Pancreas (tissue), 10 donors: ENCODE measurements at regions not wholly inside any gene's neighbourhood (a gene's known extent, or its start where the extent isn't known, plus 50 kb on each side); places are given as distances from the start of the nearest gene placed in this dataset.

Experiments
- ATAC-seq, 4 donors: fragments of 200-7000 bp; cut with Tn5 transposase; one replicate each; pipeline versions ENCODE4 v1.8.0 to v1.9.1; 2020; ENCODE audit warnings: mild to moderate bottlenecking in 4 of 4, moderate library complexity in 4 of 4
- DNase-seq, 6 donors: peaks; one replicate each; pipeline ENCODE4 v3.0.0-alpha.2; 2020
- FAIRE-seq: peaks from 2 replicates; lab custom pipeline; 2012; peaks lifted over from hg19 to GRCh38; lab: Jason Lieb, UNC
- H3K27ac ChIP-seq, 4 donors: fragments of 200-600 bp; sonication (generic); 1 replicate in 3 of 4; 2 replicates in 1 of 4; pipeline versions ENCODE4 v1.5.0 to v1.8.0; 2020
- H3K27me3 ChIP-seq, 4 donors: fragments of 200-600 bp; one replicate each; pipeline ENCODE4 v1.8.0; 2021
- H3K36me3 ChIP-seq, 3 donors: fragments of 200-600 bp; sonication (generic) in 1 of 3; one replicate each; pipeline versions ENCODE4 v1.5.0 to v1.8.0; 2020 to 2021
- H3K4me1 ChIP-seq, 3 donors: fragments of 200-600 bp; one replicate each; pipeline ENCODE4 v1.8.0; 2021
- H3K4me3 ChIP-seq, 4 donors: fragments of 200-600 bp; sonication (generic) in 2 of 4; one replicate each; pipeline versions ENCODE4 v1.5.0 to v1.8.0; 2020 to 2021
- H3K9me3 ChIP-seq, 4 donors: fragments of 200-600 bp; one replicate each; pipeline ENCODE4 v1.8.0; 2021
- CTCF ChIP-seq, 4 donors: fragments of 200-600 bp; sonication (generic) in 3 of 4; IDR thresholded peaks; one replicate each; pipeline versions ENCODE4 v1.5.0 to v1.8.0; 2021; ENCODE audit warnings: antibody characterized with exemption in 4 of 4
- WGBS, 2 donors: extraction: QIAGEN DNeasy Blood & Tissue Kit; methylation state at CpG; one replicate each; pipeline ENCODE4 v1.1.7; 2013; 5-methylcytosine and 5-hydroxymethylcytosine counted together
- intact Hi-C, 3 donors: fragments of 100-400 bp; cut with DNase I; formaldehyde crosslinking; loops; one replicate each; pipeline versions ENCODE4 v1.11.1 to v1.14.2; 2022
- donor health status: healthy with polysubstance abuse.
- donor health status: DM: no; HTN: no; CAD: no; lungs with moderate emphysema.
- donor health status: DM: no; HTN: no; CAD: no.
- donor health status: control.
- donor health status: control.
- donor health status: Bipolar disorder and iron deficiency.
- donor health status: DM: yes; HTN: yes; CAD: no.
- donor health status: DM: no; HTN: no; CAD: no.
- donor health status: DM: no; HTN: no; CAD: no.
- donor health status: DM: yes; HTN: yes; CAD: no.

GRCh38 chr4:145297556-145297955, 117.2 kb upstream of the OTUD4 start:
- no peaks in the 10 kb centered on the region for H3K9me3 ChIP-seq
- no peaks in the 10 kb centered on the region for H3K27me3 ChIP-seq
- no peaks in the 10 kb centered on the region for H3K4me1 ChIP-seq
- no peak overlapping the region for H3K4me3 ChIP-seq
- no peak for FAIRE-seq
- no peak overlapping the region for H3K27ac ChIP-seq
- no peak for DNase-seq
- intact Hi-C loops = no loop called here
- no peak for TF ChIP-seq CTCF (IDR thresholded peaks at IDR 0.05)
- no peak for ATAC-seq
- no peaks in the 10 kb centered on the region for H3K36me3 ChIP-seq

- ATAC-seq = no peak
- Histone ChIP-seq H3K27me3 (no peaks in the 10 kb centered on the region), H3K36me3 (no peaks in the 10 kb centered on the region), H3K4me3 (no peak overlapping the region), H3K9me3 (no peaks in the 10 kb centered on the region), H3K4me1 (no peaks in the 10 kb centered on the region), H3K27ac (no peak overlapping the region)
- 94 to 100% methylated on average over 1 of the region's 1 CpG for WGBS, 2 donors
- intact Hi-C loops = no loop called here
- FAIRE-seq = no peak
- TF ChIP-seq CTCF (IDR thresholded peaks at IDR 0.05) = no peak
- DNase-seq = no peak
These were observed 115.2 kb upstream of the OTUD4 start for GRCh38 chr4:145295547-145295946.

- Histone ChIP-seq H3K9me3 (no peaks in the 10 kb centered on the region), H3K27me3 (no peaks in the 10 kb centered on the region), H3K27ac (no peak overlapping the region), H3K36me3 (no peaks in the 10 kb centered on the region), H3K4me3 (no peak overlapping the region), H3K4me1 (no peaks in the 10 kb centered on the region)
- intact Hi-C loops = no loop called here
- no peak for DNase-seq
- no peak for FAIRE-seq
- no peak for ATAC-seq
- 58 to 72% methylated on average over 3 of the region's 3 CpGs for WGBS, 2 donors
- TF ChIP-seq CTCF (IDR thresholded peaks at IDR 0.05) = no peak
These were observed 114.7 kb upstream of the OTUD4 start for GRCh38 chr4:145295122-145295521.

GRCh38 chr4:145293658-145294057, 113.3 kb upstream of the OTUD4 start:
- Histone ChIP-seq H3K27me3 (no peaks in the 10 kb centered on the region), H3K27ac (no peak overlapping the region), H3K4me3 (no peak overlapping the region), H3K4me1 (no peaks in the 10 kb centered on the region), H3K36me3 (no peaks in the 10 kb centered on the region), H3K9me3 (no peaks in the 10 kb centered on the region)
- FAIRE-seq (no peak), ATAC-seq (no peak), DNase-seq (no peak)
- no peak for TF ChIP-seq CTCF (IDR thresholded peaks at IDR 0.05)
- intact Hi-C loops = no loop called here
- whole genome bisulfite sequencing, 2 donors = 93 to 95% methylated on average over 4 of the region's 4 CpGs

- Histone ChIP-seq H3K4me3 (no peak overlapping the region), H3K27me3 (no peaks in the 10 kb centered on the region), H3K4me1 (no peaks in the 10 kb centered on the region), H3K9me3 (no peaks in the 10 kb centered on the region), H3K27ac (no peak overlapping the region), H3K36me3 (no peaks in the 10 kb centered on the region)
- intact Hi-C loops = no loop called here
- ATAC-seq (no peak), DNase-seq (no peak), FAIRE-seq (no peak)
- 83 to 88% methylated on average over 2 of the region's 2 CpGs for WGBS, 2 donors
- TF ChIP-seq CTCF (IDR thresholded peaks at IDR 0.05) = no peak
These were observed 110.6 kb upstream of the OTUD4 start for GRCh38 chr4:145290955-145291354.
